Astrocyte (in vitro differentiated cells and primary cell): ENCODE measurements at regions not wholly inside any gene's neighbourhood (a gene's known extent, or its start where the extent isn't known, plus 50 kb on each side); places are given as distances from the start of the nearest gene placed in this dataset.

Experiments used
- EZH2 ChIP-seq: IDR thresholded peaks from 2 replicates; pipeline ENCODE4 v1.6.1; 2012; ENCODE audit warnings: mild to moderate bottlenecking, low read length, inconsistent platforms; ENCODE audit not compliant: insufficient read depth
- TF ChIP-seq, protein P1 (sequence below): IDR thresholded peaks from 2 replicates; pipeline ENCODE4 v1.5.1; 2011; ENCODE audit warnings: low read depth, mild to moderate bottlenecking, inconsistent platforms, low read length, moderate library complexity; ENCODE audit not compliant: insufficient read depth

DNA sequence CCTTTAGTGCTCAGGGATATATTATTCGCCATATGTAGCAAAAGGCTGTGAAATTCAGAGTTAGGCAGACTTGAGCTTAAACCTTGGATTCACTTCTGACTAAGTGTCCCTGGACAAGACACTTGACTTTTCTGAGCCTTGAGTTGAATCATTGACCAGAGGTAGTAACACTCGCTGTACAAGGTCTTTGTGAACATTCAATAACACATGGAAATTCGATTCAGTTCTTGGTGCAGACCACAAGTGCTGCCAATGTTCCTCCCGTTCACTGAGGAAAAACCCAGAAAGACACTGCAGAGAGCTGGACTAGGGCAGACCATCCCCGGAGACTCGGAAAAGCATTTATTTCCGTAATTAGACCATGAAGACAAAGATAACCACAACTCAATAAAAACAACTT is 901.4 kb downstream of the AACS start:
- TF ChIP-seq, protein P1, sequence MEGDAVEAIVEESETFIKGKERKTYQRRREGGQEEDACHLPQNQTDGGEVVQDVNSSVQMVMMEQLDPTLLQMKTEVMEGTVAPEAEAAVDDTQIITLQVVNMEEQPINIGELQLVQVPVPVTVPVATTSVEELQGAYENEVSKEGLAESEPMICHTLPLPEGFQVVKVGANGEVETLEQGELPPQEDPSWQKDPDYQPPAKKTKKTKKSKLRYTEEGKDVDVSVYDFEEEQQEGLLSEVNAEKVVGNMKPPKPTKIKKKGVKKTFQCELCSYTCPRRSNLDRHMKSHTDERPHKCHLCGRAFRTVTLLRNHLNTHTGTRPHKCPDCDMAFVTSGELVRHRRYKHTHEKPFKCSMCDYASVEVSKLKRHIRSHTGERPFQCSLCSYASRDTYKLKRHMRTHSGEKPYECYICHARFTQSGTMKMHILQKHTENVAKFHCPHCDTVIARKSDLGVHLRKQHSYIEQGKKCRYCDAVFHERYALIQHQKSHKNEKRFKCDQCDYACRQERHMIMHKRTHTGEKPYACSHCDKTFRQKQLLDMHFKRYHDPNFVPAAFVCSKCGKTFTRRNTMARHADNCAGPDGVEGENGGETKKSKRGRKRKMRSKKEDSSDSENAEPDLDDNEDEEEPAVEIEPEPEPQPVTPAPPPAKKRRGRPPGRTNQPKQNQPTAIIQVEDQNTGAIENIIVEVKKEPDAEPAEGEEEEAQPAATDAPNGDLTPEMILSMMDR, result no peak
- TF ChIP-seq EZH2, result no peak
